ENCODE measurements at regions not wholly inside any gene's neighbourhood (a gene's known extent, or its start where the extent isn't known, plus 50 kb on each side); places are given as distances from the start of the nearest gene placed in this dataset.

DNA sequence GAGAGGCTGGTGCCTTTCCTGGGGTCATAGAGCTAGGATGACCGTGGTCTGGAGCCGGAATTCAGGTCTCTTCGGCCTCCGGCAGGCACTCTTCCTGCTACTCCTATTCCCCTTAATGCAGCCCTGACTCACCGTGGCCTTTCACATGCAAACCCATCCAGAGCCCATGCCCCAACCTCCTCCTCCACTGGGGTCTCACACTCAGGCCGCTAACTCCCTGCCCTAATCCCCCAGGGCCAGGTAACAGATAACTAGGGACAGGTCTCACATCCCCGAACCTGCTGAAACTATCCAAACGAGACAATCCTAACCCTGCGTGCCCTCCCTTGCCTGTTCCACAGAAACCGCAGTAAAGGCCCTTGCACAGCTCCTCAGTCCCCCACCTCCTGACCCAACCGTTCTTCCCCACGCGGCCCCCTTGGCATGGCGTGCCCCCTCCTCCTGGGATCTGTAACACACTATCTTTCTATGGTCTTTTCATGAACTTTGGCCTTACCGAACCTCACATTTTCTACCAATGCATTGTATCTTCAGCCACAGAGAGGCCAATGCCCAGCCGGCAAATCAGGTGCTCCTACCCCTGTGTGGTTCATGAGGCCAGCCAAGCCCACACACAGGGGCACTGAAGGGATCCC lies 245.4 kb upstream of the EXOC2 start:
- TF ChIP-seq, protein P1, sequence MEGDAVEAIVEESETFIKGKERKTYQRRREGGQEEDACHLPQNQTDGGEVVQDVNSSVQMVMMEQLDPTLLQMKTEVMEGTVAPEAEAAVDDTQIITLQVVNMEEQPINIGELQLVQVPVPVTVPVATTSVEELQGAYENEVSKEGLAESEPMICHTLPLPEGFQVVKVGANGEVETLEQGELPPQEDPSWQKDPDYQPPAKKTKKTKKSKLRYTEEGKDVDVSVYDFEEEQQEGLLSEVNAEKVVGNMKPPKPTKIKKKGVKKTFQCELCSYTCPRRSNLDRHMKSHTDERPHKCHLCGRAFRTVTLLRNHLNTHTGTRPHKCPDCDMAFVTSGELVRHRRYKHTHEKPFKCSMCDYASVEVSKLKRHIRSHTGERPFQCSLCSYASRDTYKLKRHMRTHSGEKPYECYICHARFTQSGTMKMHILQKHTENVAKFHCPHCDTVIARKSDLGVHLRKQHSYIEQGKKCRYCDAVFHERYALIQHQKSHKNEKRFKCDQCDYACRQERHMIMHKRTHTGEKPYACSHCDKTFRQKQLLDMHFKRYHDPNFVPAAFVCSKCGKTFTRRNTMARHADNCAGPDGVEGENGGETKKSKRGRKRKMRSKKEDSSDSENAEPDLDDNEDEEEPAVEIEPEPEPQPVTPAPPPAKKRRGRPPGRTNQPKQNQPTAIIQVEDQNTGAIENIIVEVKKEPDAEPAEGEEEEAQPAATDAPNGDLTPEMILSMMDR (IDR thresholded peaks at IDR 0.05 in 2 of 3, conservative IDR thresholded peaks at IDR 0.05 in 1 of 3; ENCODE audit: control insufficient read depth in 2 of 3, extremely low read depth in 1 of 3, insufficient read depth in 1 of 3, low read depth in 3 of 3, low read length in 3 of 3), result no peak
- no peak for TF ChIP-seq ZNF24 (IDR thresholded peaks at IDR 0.05)
- no peak for TF ChIP-seq MYB (IDR thresholded peaks at IDR 0.05; ENCODE audit: borderline replicate concordance, low read depth, low read length)
- TF ChIP-seq CBX5 (IDR thresholded peaks at IDR 0.05; ENCODE audit: low read depth), result no peak
- TF ChIP-seq, protein P2, sequence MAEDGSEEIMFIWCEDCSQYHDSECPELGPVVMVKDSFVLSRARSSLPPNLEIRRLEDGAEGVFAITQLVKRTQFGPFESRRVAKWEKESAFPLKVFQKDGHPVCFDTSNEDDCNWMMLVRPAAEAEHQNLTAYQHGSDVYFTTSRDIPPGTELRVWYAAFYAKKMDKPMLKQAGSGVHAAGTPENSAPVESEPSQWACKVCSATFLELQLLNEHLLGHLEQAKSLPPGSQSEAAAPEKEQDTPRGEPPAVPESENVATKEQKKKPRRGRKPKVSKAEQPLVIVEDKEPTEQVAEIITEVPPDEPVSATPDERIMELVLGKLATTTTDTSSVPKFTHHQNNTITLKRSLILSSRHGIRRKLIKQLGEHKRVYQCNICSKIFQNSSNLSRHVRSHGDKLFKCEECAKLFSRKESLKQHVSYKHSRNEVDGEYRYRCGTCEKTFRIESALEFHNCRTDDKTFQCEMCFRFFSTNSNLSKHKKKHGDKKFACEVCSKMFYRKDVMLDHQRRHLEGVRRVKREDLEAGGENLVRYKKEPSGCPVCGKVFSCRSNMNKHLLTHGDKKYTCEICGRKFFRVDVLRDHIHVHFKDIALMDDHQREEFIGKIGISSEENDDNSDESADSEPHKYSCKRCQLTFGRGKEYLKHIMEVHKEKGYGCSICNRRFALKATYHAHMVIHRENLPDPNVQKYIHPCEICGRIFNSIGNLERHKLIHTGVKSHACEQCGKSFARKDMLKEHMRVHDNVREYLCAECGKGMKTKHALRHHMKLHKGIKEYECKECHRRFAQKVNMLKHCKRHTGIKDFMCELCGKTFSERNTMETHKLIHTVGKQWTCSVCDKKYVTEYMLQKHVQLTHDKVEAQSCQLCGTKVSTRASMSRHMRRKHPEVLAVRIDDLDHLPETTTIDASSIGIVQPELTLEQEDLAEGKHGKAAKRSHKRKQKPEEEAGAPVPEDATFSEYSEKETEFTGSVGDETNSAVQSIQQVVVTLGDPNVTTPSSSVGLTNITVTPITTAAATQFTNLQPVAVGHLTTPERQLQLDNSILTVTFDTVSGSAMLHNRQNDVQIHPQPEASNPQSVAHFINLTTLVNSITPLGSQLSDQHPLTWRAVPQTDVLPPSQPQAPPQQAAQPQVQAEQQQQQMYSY (CRISPR knock-in tag; IDR thresholded peaks at IDR 0.05), result no peak
- TF ChIP-seq POLR2A (IDR thresholded peaks at IDR 0.05; ENCODE audit: low read depth, low read length), result no peak
- TF ChIP-seq TCF12 (IDR thresholded peaks at IDR 0.05; ENCODE audit: low read depth, low read length), result no peak
- no peak for TF ChIP-seq GABPA (IDR thresholded peaks at IDR 0.05; ENCODE audit: low read depth)
- no peak for TF ChIP-seq EZH2 (IDR thresholded peaks at IDR 0.05; ENCODE audit: borderline replicate concordance, control insufficient read depth, low read depth, low read length)
- no peak for TF ChIP-seq NFIC (IDR thresholded peaks at IDR 0.05; ENCODE audit: low read depth, low read length)
- no peak for TF ChIP-seq NFYB (IDR thresholded peaks at IDR 0.05; ENCODE audit: insufficient read depth, low read depth, low read length)
- TF ChIP-seq EP300 (IDR thresholded peaks at IDR 0.05; ENCODE audit: borderline replicate concordance in 1 of 2, control insufficient read depth in 1 of 2, low read depth in 2 of 2, low read length in 2 of 2), result no peak
- no peak for TF ChIP-seq MYC (IDR thresholded peaks at IDR 0.05; ENCODE audit: insufficient read depth, insufficient read length, insufficient replicate concordance, low read length, severe bottlenecking)

Data from GM12878 (cell line).